ENCODE measurements at regions not wholly inside any gene's neighbourhood (a gene's known extent, or its start where the extent isn't known, plus 50 kb on each side); places are given as distances from the start of the nearest gene placed in this dataset.

- TF ChIP-seq MAX (IDR thresholded peaks at IDR 0.05; ENCODE audit: low read depth, low read length) (no peak), CTCF (IDR thresholded peaks at IDR 0.05; ENCODE audit: low read depth, low read length) (no peak), POLR2A (IDR thresholded peaks at IDR 0.05; ENCODE audit: extremely low read depth, insufficient read length) (no peak), MYC (IDR thresholded peaks at IDR 0.05; ENCODE audit: low read depth, low read length) (no peak)
- no peak overlapping the region for H3K4me3 ChIP-seq (ENCODE audit: low read depth, low read length)
- no peak for DNase-seq (ENCODE audit: low read depth)
Observed at GRCh38 chr6:156639009-156639721, 138.0 kb upstream of the ARID1B start.

- DNase-seq (ENCODE audit: low read depth), result no peak
- no peak overlapping the region for H3K4me3 ChIP-seq (ENCODE audit: low read depth, low read length)
- TF ChIP-seq CTCF (IDR thresholded peaks at IDR 0.05; ENCODE audit: low read depth, low read length), result no peak
- TF ChIP-seq MAX (IDR thresholded peaks at IDR 0.05; ENCODE audit: low read depth, low read length), result no peak
- no peak for TF ChIP-seq MYC (IDR thresholded peaks at IDR 0.05; ENCODE audit: low read depth, low read length)
- TF ChIP-seq POLR2A (IDR thresholded peaks at IDR 0.05; ENCODE audit: extremely low read depth, insufficient read length), result no peak
Observed at GRCh38 chr6:156638581-156638980, 138.6 kb upstream of the ARID1B start.

- DNase-seq (ENCODE audit: low read depth), result no peak
- TF ChIP-seq MAX (IDR thresholded peaks at IDR 0.05; ENCODE audit: low read depth, low read length), result no peak
- no peak for TF ChIP-seq MYC (IDR thresholded peaks at IDR 0.05; ENCODE audit: low read depth, low read length)
- no peak for TF ChIP-seq POLR2A (IDR thresholded peaks at IDR 0.05; ENCODE audit: extremely low read depth, insufficient read length)
- no peak for TF ChIP-seq CTCF (IDR thresholded peaks at IDR 0.05; ENCODE audit: low read depth, low read length)
- H3K4me3 ChIP-seq (ENCODE audit: low read depth, low read length), result no peak overlapping the region
Observed at GRCh38 chr6:156634951-156635371, 142.2 kb upstream of the ARID1B start.

GRCh38 chr6:156634048-156634447 is 143.1 kb upstream of the ARID1B start:
- DNase-seq (ENCODE audit: low read depth), result peak; percentile 23
- no peak overlapping the region for H3K4me3 ChIP-seq (ENCODE audit: low read depth, low read length)
- no peak for TF ChIP-seq MAX (IDR thresholded peaks at IDR 0.05; ENCODE audit: low read depth, low read length)
- no peak for TF ChIP-seq POLR2A (IDR thresholded peaks at IDR 0.05; ENCODE audit: extremely low read depth, insufficient read length)
- no peak for TF ChIP-seq MYC (IDR thresholded peaks at IDR 0.05; ENCODE audit: low read depth, low read length)
- TF ChIP-seq CTCF (IDR thresholded peaks at IDR 0.05; ENCODE audit: low read depth, low read length), result no peak

- no peak overlapping the region for H3K4me3 ChIP-seq (ENCODE audit: low read depth, low read length)
- TF ChIP-seq MYC (IDR thresholded peaks at IDR 0.05; ENCODE audit: low read depth, low read length) (no peak), MAX (IDR thresholded peaks at IDR 0.05; ENCODE audit: low read depth, low read length) (no peak), CTCF (IDR thresholded peaks at IDR 0.05; ENCODE audit: low read depth, low read length) (no peak), POLR2A (IDR thresholded peaks at IDR 0.05; ENCODE audit: extremely low read depth, insufficient read length) (no peak)
- no peak for DNase-seq (ENCODE audit: low read depth)
Observed at GRCh38 chr6:156633291-156633690, 143.9 kb upstream of the ARID1B start.
